Femur (tissue), 1 donor: ENCODE measurements at regions not wholly inside any gene's neighbourhood (a gene's known extent, or its start where the extent isn't known, plus 50 kb on each side); places are given as distances from the start of the nearest gene placed in this dataset.

ENCODE experiments used
- DNase-seq: peaks from one replicate; pipeline ENCODE4 v3.0.0-alpha.2; 2017

DNA sequence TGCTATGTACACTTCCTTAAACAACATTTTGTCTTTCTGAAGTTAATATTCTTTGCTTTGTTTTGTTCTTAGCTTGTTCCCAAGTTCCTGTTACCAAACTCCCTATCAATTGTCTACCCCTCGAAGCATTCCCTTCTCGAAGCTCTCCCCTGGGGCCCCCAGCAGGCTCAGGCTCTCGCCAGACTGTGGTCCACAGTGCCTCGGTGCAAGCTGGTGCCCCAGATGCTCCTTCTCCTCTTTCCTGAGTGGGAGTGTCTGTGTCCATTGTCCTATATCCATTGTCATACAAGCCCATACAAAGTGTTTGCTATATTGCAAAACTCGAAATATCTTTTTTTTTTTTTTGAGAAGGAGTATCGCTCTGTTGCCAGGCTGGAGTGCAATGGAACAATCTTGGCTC is 51.7 kb upstream of the RTL6 start:
- DNase-seq: no peak

GRCh38 chr22:44548981-44549380 is 50.9 kb upstream of the RTL6 start:
- no peak for DNase-seq
